ENCODE measurements at regions not wholly inside any gene's neighbourhood (a gene's known extent, or its start where the extent isn't known, plus 50 kb on each side); places are given as distances from the start of the nearest gene placed in this dataset.
A peak's percentile ranks its signal among the peaks of the same experiment; 100 is the strongest.
"Not testable (repeated sequence)": the region's sequence is repeated elsewhere in the genome, so short reads cannot be mapped to it uniquely, and the experiment has no call there.

DNA sequence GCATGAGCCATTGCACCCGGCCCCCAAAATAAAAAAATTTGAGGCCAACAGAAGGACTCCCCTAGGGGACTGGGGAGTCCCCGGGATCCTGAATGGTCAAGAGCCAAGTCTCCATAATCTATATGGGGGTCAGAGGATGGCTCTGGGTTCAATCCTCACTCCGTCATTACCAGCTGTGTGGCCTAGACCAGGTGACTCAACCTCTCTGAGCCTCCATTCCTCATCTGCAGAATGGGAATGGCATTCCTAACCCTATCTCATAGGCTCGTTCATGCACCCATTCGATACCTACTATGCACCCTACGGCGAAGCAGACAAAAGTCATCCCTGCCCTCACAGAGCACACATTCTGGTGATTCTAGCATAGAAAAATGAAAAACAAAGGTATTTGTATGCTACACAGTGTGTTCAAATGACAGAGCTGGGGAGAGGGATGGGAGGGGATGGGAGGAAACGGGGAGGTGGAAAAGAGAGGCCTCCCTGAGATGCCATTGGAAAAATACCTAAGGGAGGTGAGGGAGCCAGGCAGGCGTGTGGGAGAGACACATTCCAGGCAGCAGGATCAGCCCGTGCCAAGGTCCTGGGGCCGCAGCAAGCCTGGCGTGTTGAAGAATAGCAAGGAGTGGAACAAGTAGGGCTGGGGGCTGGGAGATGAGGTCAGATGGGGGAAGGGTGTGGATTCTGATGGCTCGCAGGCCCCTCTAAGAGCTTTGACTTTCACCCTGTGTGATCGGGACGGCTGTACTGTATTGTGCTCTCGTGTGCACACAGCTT, 71.2 kb downstream of the RMI2 start:
- DNase-seq: no peak

DNA sequence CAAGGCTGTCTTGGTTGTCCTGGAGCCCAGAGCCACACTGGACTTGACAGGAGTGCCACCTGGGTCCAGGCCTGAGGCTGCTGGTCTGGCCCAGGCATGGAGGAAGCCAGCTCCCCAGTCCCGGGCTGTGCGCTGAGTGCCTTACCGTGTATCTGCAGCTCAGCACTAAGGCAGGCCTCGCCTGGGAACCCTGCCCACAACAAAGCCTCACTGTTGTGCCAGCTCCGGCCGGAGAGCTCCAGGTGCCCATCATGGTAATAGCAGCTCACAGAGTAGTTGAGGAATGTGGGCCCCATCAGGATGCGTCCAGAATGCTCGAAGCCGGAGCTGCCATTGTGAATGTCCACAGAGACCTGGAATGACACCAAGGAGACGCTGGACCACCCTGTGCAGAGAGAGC, 72.2 kb downstream of the RMI2 start:
- DNase-seq: no peak

GRCh38 chr16:11418506-11418905, 73.2 kb downstream of the RMI2 start:
- no peak for DNase-seq

DNA sequence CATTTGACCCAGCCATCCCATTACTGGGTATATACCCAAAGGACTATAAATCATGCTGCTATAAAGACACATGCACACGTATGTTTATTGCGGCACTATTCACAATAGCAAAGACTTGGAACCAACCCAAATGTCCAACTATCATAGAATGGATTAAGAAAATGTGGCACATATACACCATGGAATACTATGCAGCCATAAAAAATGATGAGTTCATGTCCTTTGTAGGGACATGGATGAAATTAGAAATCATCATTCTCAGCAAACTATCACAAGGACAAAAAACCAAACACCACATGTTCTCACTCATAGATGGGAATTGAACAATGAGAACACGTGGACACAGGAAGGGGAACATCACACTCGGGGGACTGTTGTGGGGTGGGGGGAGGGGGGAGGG, 74.8 kb downstream of the RMI2 start:
- not testable (repeated sequence) for DNase-seq

DNA sequence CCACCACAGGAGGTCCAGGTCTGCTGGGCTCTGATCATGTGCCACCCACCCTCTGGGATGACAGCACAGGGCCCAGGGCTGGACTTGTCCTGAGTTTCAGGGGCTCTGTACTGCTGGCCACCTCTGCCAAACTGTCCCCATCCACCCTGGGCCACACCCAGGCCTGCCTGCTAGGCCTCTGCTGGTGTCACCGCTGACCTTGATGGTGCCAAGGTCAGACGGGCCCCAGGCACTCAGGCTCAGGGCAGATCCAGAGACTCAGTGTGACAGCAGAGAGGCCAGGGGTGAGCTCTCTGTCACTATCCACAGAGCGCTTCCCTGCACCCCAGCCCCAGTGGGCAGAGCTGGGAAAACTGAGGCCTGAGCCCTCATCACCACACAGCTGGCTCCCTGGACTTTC, 75.6 kb downstream of the RMI2 start:
- no peak for DNase-seq

- DNase-seq: no peak
Measured at GRCh38 chr16:11422381-11423314, 77.4 kb downstream of the RMI2 start.

DNA sequence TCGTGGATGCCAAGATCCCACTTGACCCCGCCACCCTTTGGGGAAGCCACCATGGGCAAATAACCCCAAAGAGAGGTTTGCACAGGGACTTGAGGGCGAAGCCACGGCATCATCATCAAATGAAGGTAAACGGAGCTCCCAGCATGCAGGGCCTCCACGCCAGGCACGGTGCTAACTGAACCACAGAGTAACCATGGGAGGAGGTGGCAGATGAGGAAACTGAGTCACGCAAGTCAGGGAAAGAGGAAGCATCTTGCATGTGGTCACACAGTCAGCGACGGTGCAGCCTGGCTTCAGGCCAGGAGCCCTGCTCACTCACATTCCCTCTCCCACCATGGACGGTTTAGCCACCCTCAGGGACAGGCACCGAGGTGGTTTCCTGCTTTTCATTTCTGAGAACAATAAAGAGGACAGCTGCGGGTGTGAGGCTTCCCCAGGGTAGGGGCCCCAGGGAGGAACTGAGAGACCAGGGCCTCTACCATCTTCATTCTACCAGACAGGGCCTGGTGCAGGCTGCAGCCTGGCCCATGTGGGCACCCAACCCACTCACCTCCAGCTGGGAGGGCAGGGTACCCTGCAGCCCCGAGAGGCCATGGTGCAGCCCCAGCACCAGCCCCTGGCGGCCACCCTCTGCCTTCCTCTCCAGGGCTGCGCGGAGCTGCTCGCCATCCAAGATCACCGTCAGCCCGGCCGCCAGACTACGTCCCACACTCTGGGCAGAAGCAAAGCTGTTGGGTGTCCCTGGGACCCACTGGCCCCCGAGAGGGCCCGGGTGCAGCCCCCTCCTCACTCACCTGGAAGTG, 78.3 kb downstream of the RMI2 start:
- peak; percentile 57 for DNase-seq

- DNase-seq: no peak
Measured at GRCh38 chr16:11424118-11424460, 78.8 kb downstream of the RMI2 start.

GRCh38 chr16:11425140-11425539, 79.9 kb downstream of the RMI2 start:
- DNase-seq: no peak

- no peak for DNase-seq
Measured at GRCh38 chr16:11428623-11428953, 83.3 kb downstream of the RMI2 start.

GRCh38 chr16:11429123-11429522, 83.9 kb downstream of the RMI2 start:
- no peak for DNase-seq

- no peak for DNase-seq
Measured at GRCh38 chr16:11429823-11430222, 84.6 kb downstream of the RMI2 start.

- DNase-seq: no peak
Measured at GRCh38 chr16:11430601-11431317, 85.5 kb downstream of the RMI2 start.

DNA sequence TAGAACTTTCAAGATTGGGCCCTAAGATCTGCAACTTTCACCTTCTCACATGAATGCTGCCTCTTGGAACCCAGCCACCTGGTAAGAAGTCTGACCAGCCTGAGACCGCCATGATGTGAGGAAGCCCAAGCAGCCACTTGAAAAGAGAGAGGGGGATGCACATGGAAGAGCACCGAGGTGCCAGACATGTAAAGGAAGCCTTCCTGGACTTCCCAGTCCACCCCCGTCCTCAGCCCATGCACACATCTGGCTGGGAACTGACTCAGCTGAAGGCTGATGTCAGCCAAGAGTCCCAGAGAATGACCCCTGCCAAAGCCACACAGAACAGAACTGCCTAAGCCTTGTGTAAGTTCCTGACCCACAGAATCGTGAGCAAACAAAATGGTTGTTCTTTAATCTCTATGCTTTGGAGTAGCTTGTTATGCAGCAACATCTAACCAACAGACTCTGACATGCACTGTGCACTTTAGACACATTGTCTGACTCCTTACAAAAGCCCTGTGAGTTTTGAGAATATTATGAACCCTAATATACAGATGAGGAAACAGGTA, 86.7 kb downstream of the RMI2 start:
- peak; percentile 55 for DNase-seq

- DNase-seq: no peak
Measured at GRCh38 chr16:11432856-11433395, 87.7 kb downstream of the RMI2 start.

GRCh38 chr16:11435576-11435975, 90.3 kb downstream of the RMI2 start:
- DNase-seq: no peak

GRCh38 chr16:11437069-11437468, 91.8 kb downstream of the RMI2 start:
- no peak for DNase-seq

GRCh38 chr16:11439790-11440656, 94.8 kb downstream of the RMI2 start:
- no peak for DNase-seq

- no peak for DNase-seq
Measured at GRCh38 chr16:11440657-11441012, 95.4 kb downstream of the RMI2 start.

DNA sequence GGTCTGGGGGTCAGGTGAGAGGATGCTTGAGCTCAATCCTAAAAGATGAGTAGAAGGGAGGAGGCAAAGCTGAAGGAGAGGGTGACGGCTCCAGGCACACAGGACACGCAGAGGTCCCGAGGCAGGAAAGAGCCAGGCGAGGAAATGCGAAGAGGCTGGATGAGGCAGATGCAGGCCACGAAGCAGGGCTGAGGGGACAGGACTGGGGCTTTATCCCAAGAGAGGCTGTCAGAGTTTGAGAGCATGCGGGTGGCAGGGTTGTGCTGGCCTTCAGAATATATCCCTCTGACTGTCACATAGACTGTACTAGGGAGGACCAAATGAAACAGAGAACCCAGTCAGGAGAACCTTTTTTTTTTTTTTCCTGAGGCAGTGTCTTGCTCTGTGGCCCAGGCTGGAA, 100.2 kb downstream of the RMI2 start:
- DNase-seq: no peak

DNA sequence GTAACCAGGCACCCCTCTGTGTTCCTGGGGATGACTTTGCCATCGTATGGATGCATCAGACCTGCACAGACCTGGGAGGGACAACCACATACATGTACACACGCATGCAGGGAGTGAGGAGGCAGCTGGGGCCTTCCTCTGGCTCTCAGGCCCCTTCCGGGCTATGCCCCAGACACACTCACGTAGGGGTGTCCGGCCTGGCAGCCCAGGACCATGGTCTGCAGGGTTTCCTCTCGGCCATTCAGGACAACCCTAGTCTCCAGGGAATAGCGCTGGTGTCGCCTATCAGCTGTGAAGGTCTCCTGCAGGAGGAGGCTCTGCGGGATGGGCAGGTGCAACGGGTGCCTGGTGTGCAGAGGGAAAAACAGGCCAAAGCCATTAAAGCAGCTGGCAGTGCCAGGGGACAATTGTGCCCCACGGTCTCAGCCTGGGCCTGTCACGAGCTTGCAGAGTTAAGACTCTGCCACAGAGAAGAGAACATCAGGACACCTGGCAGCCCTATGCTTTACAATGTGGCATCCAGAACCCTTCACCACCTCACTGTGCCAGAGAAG, 101.4 kb downstream of the RMI2 start:
- no peak for DNase-seq

All from suppressor macrophage treated with lipopolysaccharide for 4 hours (primary cell).